ENCODE measurements at regions not wholly inside any gene's neighbourhood (a gene's known extent, or its start where the extent isn't known, plus 50 kb on each side); places are given as distances from the start of the nearest gene placed in this dataset.

DNA sequence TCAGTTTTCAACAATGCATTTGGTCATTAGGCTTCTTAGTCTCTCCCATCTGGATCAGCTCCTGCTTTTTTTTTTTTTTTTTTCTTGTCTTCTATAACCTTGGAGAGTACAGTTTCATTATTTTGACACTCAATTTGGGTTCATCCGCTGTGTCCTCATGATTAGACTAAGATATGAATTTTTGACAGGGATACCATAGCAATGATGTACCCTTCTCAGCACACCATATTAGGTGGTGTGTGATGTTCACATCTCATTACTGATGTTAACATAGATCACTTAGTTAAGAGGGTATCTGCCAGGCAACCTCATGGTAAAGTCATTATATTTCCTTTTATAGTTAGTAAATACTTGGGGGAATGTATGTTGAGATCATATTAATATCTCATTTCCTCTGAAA lies 445.5 kb upstream of the IGFBP3 start:
- POLR2A ChIA-PET, result no interaction called here
- TF ChIP-seq ARNT (IDR thresholded peaks at IDR 0.05), result no peak
- TF ChIP-seq L3MBTL2 (conservative IDR thresholded peaks at IDR 0.05), result no peak
- no peak for TF ChIP-seq HDGF (IDR thresholded peaks at IDR 0.05; ENCODE audit: borderline replicate concordance)
- TF ChIP-seq ELF4 (IDR thresholded peaks at IDR 0.05), result no peak
- no peak for TF ChIP-seq TARDBP (IDR thresholded peaks at IDR 0.05)
- TF ChIP-seq SP1 (IDR thresholded peaks at IDR 0.05), result no peak
- no peak for TF ChIP-seq FOXM1 (IDR thresholded peaks at IDR 0.05; ENCODE audit: borderline replicate concordance)
- TF ChIP-seq SUZ12 (IDR thresholded peaks at IDR 0.05), result no peak
- no peak for TF ChIP-seq CTBP1 (IDR thresholded peaks at IDR 0.05; ENCODE audit: borderline replicate concordance)
- TF ChIP-seq, protein P1, sequence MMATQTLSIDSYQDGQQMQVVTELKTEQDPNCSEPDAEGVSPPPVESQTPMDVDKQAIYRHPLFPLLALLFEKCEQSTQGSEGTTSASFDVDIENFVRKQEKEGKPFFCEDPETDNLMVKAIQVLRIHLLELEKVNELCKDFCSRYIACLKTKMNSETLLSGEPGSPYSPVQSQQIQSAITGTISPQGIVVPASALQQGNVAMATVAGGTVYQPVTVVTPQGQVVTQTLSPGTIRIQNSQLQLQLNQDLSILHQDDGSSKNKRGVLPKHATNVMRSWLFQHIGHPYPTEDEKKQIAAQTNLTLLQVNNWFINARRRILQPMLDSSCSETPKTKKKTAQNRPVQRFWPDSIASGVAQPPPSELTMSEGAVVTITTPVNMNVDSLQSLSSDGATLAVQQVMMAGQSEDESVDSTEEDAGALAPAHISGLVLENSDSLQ (IDR thresholded peaks at IDR 0.05), result no peak
- no peak for TF ChIP-seq FOXA1 (IDR thresholded peaks at IDR 0.05)
- TF ChIP-seq LEF1 (IDR thresholded peaks at IDR 0.05; ENCODE audit: borderline replicate concordance), result no peak
- CTCF ChIA-PET, result no interaction called here
- DNase-seq (ENCODE audit: extremely low spot score), result no peak

DNA sequence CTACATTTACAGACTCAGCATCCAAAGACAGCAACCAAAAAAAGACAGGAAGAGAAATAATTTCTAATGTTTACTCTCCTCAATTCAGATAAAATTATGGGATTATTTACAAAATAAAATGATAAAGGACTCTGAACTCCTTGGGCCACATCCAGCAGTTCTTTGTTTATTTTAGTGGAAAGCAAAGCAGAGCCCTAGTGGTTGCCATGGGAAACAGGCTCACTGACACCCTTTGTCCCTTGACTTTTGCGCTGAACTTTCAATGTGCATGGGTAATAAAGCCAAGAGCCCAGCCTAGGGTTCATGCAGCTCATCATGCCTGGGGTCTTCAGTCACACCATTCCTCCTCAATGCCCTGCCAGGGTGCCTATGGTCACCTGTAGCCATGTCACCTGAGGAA lies 442.6 kb upstream of the IGFBP3 start:
- DNase-seq (ENCODE audit: extremely low spot score), result no peak
- ChIA-PET CTCF (no interaction called here), POLR2A (no interaction called here)
- TF ChIP-seq L3MBTL2 (conservative IDR thresholded peaks at IDR 0.05) (no peak), FOXA1 (IDR thresholded peaks at IDR 0.05) (no peak), ZNF384 (IDR thresholded peaks at IDR 0.05) (no peak), SP1 (IDR thresholded peaks at IDR 0.05) (no peak), SUZ12 (IDR thresholded peaks at IDR 0.05) (no peak), CTBP1 (IDR thresholded peaks at IDR 0.05; ENCODE audit: borderline replicate concordance) (no peak), ELF4 (IDR thresholded peaks at IDR 0.05) (no peak)

DNA sequence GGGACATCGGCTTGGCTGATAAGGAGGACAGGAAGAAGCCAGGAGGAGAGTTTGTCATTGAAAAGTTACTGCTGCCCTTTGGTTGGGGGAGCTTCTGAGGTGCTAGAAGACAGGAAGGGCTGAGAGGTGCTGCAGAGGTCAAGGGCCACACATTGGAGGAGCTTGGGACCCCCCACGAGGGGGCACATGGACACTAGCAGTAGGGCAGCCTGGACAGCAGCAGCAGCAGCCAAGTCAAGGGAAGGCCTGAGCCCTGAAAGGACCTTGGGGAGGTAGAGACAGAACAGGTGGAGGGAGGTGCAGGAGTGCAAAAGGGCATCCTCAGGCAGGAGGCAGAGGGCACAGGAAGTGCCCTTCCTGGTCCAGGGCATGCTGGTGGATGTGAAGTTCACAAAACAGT lies 439.7 kb upstream of the IGFBP3 start:
- POLR2A ChIA-PET, result no interaction called here
- DNase-seq (ENCODE audit: extremely low spot score), result no peak
- TF ChIP-seq SUZ12 (IDR thresholded peaks at IDR 0.05), result no peak
- TF ChIP-seq ARNT (IDR thresholded peaks at IDR 0.05), result no peak
- TF ChIP-seq BHLHE40 (IDR thresholded peaks at IDR 0.05; ENCODE audit: borderline replicate concordance), result no peak
- TF ChIP-seq L3MBTL2 (conservative IDR thresholded peaks at IDR 0.05), result no peak
- no peak for TF ChIP-seq ZNF384 (IDR thresholded peaks at IDR 0.05)
- no peak for TF ChIP-seq ELF4 (IDR thresholded peaks at IDR 0.05)
- TF ChIP-seq TARDBP (IDR thresholded peaks at IDR 0.05), result no peak
- TF ChIP-seq, protein P1 (IDR thresholded peaks at IDR 0.05), result no peak
- TF ChIP-seq LEF1 (IDR thresholded peaks at IDR 0.05; ENCODE audit: borderline replicate concordance), result no peak
- TF ChIP-seq CTBP1 (IDR thresholded peaks at IDR 0.05; ENCODE audit: borderline replicate concordance), result no peak
- TF ChIP-seq FOXK2 (IDR thresholded peaks at IDR 0.05), result no peak
- TF ChIP-seq SP1 (IDR thresholded peaks at IDR 0.05), result no peak
- TF ChIP-seq FOXM1 (IDR thresholded peaks at IDR 0.05; ENCODE audit: borderline replicate concordance), result no peak
- TF ChIP-seq FOXA1 (IDR thresholded peaks at IDR 0.05), result no peak
- no peak for TF ChIP-seq NFRKB (IDR thresholded peaks at IDR 0.05)
- no peak for TF ChIP-seq HDGF (IDR thresholded peaks at IDR 0.05; ENCODE audit: borderline replicate concordance)
- CTCF ChIA-PET, result no interaction called here

DNA sequence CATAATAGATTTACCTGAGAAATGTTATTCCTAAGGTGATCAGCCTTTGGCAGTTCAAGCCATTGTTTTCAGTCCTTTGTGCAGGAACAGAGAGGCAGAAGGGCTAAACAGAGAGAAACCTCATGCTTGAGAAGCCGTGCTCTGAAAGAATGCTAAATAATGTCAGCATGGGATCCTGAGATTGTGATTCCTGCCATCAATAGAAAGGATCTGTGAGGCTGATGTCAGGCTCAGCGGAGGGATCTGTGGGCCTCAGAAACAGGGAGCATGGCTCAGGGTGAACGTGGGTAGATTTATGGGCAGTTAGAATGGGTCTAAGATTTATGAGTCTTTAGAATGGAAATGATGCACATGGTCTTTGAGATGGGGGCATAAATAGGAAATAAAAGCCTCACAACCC lies 439.2 kb upstream of the IGFBP3 start:
- DNase-seq (ENCODE audit: extremely low spot score), result no peak
- TF ChIP-seq TARDBP (IDR thresholded peaks at IDR 0.05), result no peak
- no peak for TF ChIP-seq ARNT (IDR thresholded peaks at IDR 0.05)
- TF ChIP-seq SUZ12 (IDR thresholded peaks at IDR 0.05), result no peak
- TF ChIP-seq HDGF (IDR thresholded peaks at IDR 0.05; ENCODE audit: borderline replicate concordance), result no peak
- no peak for TF ChIP-seq CTBP1 (IDR thresholded peaks at IDR 0.05; ENCODE audit: borderline replicate concordance)
- no peak for TF ChIP-seq FOXM1 (IDR thresholded peaks at IDR 0.05; ENCODE audit: borderline replicate concordance)
- no peak for TF ChIP-seq BHLHE40 (IDR thresholded peaks at IDR 0.05; ENCODE audit: borderline replicate concordance)
- TF ChIP-seq, protein P1 (IDR thresholded peaks at IDR 0.05), result no peak
- TF ChIP-seq FOXK2 (IDR thresholded peaks at IDR 0.05), result no peak
- no peak for TF ChIP-seq L3MBTL2 (conservative IDR thresholded peaks at IDR 0.05)
- CTCF ChIA-PET, result no interaction called here
- POLR2A ChIA-PET, result no interaction called here

DNA sequence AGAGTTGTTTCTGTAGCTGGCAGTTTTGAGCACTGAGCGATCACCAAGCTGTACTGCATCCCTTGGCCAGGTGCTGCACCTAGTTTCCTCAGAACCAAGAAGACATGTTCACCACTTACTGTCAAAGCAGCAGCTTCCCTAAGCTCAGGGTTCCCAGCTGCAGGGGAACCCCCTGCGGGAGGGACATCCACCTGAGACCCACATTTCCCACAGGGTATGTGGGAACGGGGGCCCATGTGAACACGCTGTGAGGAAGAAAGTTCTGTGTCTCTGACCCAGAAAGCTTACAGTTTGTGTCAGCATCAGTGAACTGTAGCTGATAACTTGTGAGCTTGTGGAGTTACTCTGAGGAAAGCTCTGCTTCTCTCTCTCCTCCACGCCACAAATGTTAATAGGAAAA lies 436.8 kb upstream of the IGFBP3 start:
- no peak for TF ChIP-seq SP1 (IDR thresholded peaks at IDR 0.05)
- TF ChIP-seq L3MBTL2 (conservative IDR thresholded peaks at IDR 0.05), result no peak
- no peak for TF ChIP-seq FOXA1 (IDR thresholded peaks at IDR 0.05)
- no peak for TF ChIP-seq ZNF384 (IDR thresholded peaks at IDR 0.05)
- no peak for TF ChIP-seq HDGF (IDR thresholded peaks at IDR 0.05; ENCODE audit: borderline replicate concordance)
- TF ChIP-seq BHLHE40 (IDR thresholded peaks at IDR 0.05; ENCODE audit: borderline replicate concordance), result no peak
- no peak for TF ChIP-seq NFRKB (IDR thresholded peaks at IDR 0.05)
- TF ChIP-seq FOXM1 (IDR thresholded peaks at IDR 0.05; ENCODE audit: borderline replicate concordance), result no peak
- TF ChIP-seq, protein P1 (IDR thresholded peaks at IDR 0.05), result no peak
- TF ChIP-seq LEF1 (IDR thresholded peaks at IDR 0.05; ENCODE audit: borderline replicate concordance), result no peak
- TF ChIP-seq CTBP1 (IDR thresholded peaks at IDR 0.05; ENCODE audit: borderline replicate concordance), result no peak
- no peak for TF ChIP-seq SUZ12 (IDR thresholded peaks at IDR 0.05)
- no peak for TF ChIP-seq FOXK2 (IDR thresholded peaks at IDR 0.05)
- TF ChIP-seq ELF4 (IDR thresholded peaks at IDR 0.05), result no peak
- no peak for TF ChIP-seq TARDBP (IDR thresholded peaks at IDR 0.05)
- DNase-seq (ENCODE audit: extremely low spot score), result no peak
- CTCF ChIA-PET, result interaction anchor here (1.0 kb wide), 1 partner anchor 436 kb away, joined by 4 read pairs; no protein-coding TSS in a partner anchor
- POLR2A ChIA-PET, result no interaction called here

DNA sequence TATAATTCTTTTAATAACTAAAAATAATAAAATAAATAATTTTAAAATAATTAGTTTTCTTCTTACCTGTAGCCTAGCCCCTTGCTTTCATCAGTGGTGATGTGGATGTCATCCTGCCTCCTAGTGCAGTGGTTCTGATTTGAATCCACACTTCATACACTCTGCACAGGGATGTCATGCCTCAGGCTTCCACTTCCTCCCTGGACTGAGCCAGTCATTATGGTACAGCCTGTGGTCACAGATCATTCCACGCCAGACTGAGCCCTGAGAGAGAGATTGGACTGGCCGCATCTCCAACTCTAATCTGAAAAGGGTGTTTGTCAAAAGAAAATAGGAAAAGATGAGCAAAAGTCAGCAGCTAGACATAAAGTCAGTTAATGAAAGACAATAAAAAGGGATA lies 436.2 kb upstream of the IGFBP3 start:
- TF ChIP-seq FOXK2 (IDR thresholded peaks at IDR 0.05), result no peak
- no peak for TF ChIP-seq HDGF (IDR thresholded peaks at IDR 0.05; ENCODE audit: borderline replicate concordance)
- TF ChIP-seq FOXM1 (IDR thresholded peaks at IDR 0.05; ENCODE audit: borderline replicate concordance), result no peak
- no peak for TF ChIP-seq ELF4 (IDR thresholded peaks at IDR 0.05)
- TF ChIP-seq SP1 (IDR thresholded peaks at IDR 0.05), result no peak
- no peak for TF ChIP-seq LEF1 (IDR thresholded peaks at IDR 0.05; ENCODE audit: borderline replicate concordance)
- no peak for TF ChIP-seq ZNF384 (IDR thresholded peaks at IDR 0.05)
- no peak for TF ChIP-seq FOXA1 (IDR thresholded peaks at IDR 0.05)
- TF ChIP-seq TARDBP (IDR thresholded peaks at IDR 0.05), result no peak
- no peak for TF ChIP-seq L3MBTL2 (conservative IDR thresholded peaks at IDR 0.05)
- TF ChIP-seq NFRKB (IDR thresholded peaks at IDR 0.05), result no peak
- TF ChIP-seq, protein P1 (IDR thresholded peaks at IDR 0.05), result no peak
- TF ChIP-seq ARNT (IDR thresholded peaks at IDR 0.05), result no peak
- no peak for TF ChIP-seq CTBP1 (IDR thresholded peaks at IDR 0.05; ENCODE audit: borderline replicate concordance)
- POLR2A ChIA-PET, result no interaction called here
- no peak for DNase-seq (ENCODE audit: extremely low spot score)
- CTCF ChIA-PET, result no interaction called here

Data from HEK293T (cell line).